ENCODE measurements at regions not wholly inside any gene's neighbourhood (a gene's known extent, or its start where the extent isn't known, plus 50 kb on each side); places are given as distances from the start of the nearest gene placed in this dataset.

DNA sequence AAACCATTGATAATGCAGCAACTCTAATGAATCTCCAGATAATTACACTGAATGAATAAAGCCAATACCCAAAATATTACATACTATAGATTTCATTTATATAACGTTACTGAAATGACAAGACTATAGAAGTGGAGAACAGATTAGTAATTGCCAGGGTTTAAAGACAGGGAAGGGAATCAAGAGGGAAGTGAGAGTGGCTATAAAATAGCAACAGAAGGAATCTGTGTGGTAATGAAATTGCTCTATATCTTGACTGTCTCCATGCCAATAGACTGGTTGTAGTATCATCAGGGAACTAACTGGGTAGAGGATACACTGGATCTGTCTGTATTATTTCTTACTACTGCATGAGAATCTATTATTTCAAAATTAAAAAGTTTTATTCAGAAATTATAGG lies 396.5 kb upstream of the RPS23 start:
- intact Hi-C loops (cut with DNase I; ENCODE audit: low total_unique reads) (no loop called here), in situ Hi-C loops (cut with MboI; ENCODE audit: low pct_ligation_motif_present in 1 of 4, low pct_unique_long_range_greater_than_20kb in 1 of 4, low sequenced_read_pairs in 3 of 4) (no loop called here)
- Histone ChIP-seq H3K27ac (no peak overlapping the region), H3K36me3 (no peaks in the 10 kb centered on the region), H3K4me3 (no peak overlapping the region), H3K9me3 (no peaks in the 10 kb centered on the region), H3K27me3 (no peaks in the 10 kb centered on the region), H3K4me1 (no peaks in the 10 kb centered on the region)
- WGBS, 2 donors (ENCODE audit: low coverage in 1 of 2), result 86 to 91% methylated on average over 1 of the region's 1 CpG
- DNase-seq, result no peak
- TF ChIP-seq EP300 (IDR thresholded peaks at IDR 0.05; ENCODE audit: low read depth), result no peak
- no peak for TF ChIP-seq POLR2A (IDR thresholded peaks at IDR 0.05)
- TF ChIP-seq, protein P1, sequence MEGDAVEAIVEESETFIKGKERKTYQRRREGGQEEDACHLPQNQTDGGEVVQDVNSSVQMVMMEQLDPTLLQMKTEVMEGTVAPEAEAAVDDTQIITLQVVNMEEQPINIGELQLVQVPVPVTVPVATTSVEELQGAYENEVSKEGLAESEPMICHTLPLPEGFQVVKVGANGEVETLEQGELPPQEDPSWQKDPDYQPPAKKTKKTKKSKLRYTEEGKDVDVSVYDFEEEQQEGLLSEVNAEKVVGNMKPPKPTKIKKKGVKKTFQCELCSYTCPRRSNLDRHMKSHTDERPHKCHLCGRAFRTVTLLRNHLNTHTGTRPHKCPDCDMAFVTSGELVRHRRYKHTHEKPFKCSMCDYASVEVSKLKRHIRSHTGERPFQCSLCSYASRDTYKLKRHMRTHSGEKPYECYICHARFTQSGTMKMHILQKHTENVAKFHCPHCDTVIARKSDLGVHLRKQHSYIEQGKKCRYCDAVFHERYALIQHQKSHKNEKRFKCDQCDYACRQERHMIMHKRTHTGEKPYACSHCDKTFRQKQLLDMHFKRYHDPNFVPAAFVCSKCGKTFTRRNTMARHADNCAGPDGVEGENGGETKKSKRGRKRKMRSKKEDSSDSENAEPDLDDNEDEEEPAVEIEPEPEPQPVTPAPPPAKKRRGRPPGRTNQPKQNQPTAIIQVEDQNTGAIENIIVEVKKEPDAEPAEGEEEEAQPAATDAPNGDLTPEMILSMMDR (IDR thresholded peaks at IDR 0.05), result no peak
- no peak for TF ChIP-seq POLR2AphosphoS5 (IDR thresholded peaks at IDR 0.05)

- DNase-seq, result no peak
- no peaks in the 10 kb centered on the region for H3K4me1 ChIP-seq
- no peaks in the 10 kb centered on the region for H3K9me3 ChIP-seq
- H3K27ac ChIP-seq, result no peak overlapping the region
- H3K4me3 ChIP-seq, result no peak overlapping the region
- intact Hi-C loops (cut with DNase I; ENCODE audit: low total_unique reads), result no loop called here
- no peaks in the 10 kb centered on the region for H3K36me3 ChIP-seq
- in situ Hi-C loops (cut with MboI; ENCODE audit: low pct_ligation_motif_present in 1 of 4, low pct_unique_long_range_greater_than_20kb in 1 of 4, low sequenced_read_pairs in 3 of 4), result no loop called here
- TF ChIP-seq POLR2A (IDR thresholded peaks at IDR 0.05) (no peak), POLR2AphosphoS5 (IDR thresholded peaks at IDR 0.05) (no peak), EP300 (IDR thresholded peaks at IDR 0.05; ENCODE audit: low read depth) (no peak)
- TF ChIP-seq, protein P1 (IDR thresholded peaks at IDR 0.05), result no peak
- no peaks in the 10 kb centered on the region for H3K27me3 ChIP-seq
- WGBS, 2 donors (ENCODE audit: low coverage in 1 of 2), result 54 to 60% methylated on average over 1 to 6 of the region's 6 CpGs
Observed at GRCh38 chr5:82673057-82673809, 395.1 kb upstream of the RPS23 start.

GRCh38 chr5:82670692-82671091 lies 392.5 kb upstream of the RPS23 start:
- WGBS, 2 donors (ENCODE audit: low coverage in 1 of 2), result 79 to 90% methylated on average over 3 of the region's 3 CpGs
- Histone ChIP-seq H3K27me3 (no peaks in the 10 kb centered on the region), H3K36me3 (no peaks in the 10 kb centered on the region), H3K9me3 (no peaks in the 10 kb centered on the region), H3K4me3 (no peak overlapping the region), H3K4me1 (no peaks in the 10 kb centered on the region), H3K27ac (no peak overlapping the region)
- in situ Hi-C loops (cut with MboI; ENCODE audit: low pct_ligation_motif_present in 1 of 4, low pct_unique_long_range_greater_than_20kb in 1 of 4, low sequenced_read_pairs in 3 of 4), result no loop called here
- DNase-seq, result no peak
- no peak for TF ChIP-seq POLR2A (IDR thresholded peaks at IDR 0.05)
- TF ChIP-seq EP300 (IDR thresholded peaks at IDR 0.05; ENCODE audit: low read depth), result no peak
- TF ChIP-seq, protein P1 (IDR thresholded peaks at IDR 0.05), result no peak
- TF ChIP-seq POLR2AphosphoS5 (IDR thresholded peaks at IDR 0.05), result no peak
- intact Hi-C loops (cut with DNase I; ENCODE audit: low total_unique reads), result no loop called here

GRCh38 chr5:82669720-82670119 lies 391.6 kb upstream of the RPS23 start:
- no peak for DNase-seq
- in situ Hi-C loops (cut with MboI; ENCODE audit: low pct_ligation_motif_present in 1 of 4, low pct_unique_long_range_greater_than_20kb in 1 of 4, low sequenced_read_pairs in 3 of 4) (no loop called here), intact Hi-C loops (cut with DNase I; ENCODE audit: low total_unique reads) (no loop called here)
- Histone ChIP-seq H3K27me3 (no peaks in the 10 kb centered on the region), H3K36me3 (no peaks in the 10 kb centered on the region), H3K9me3 (no peaks in the 10 kb centered on the region), H3K4me3 (no peak overlapping the region), H3K4me1 (no peaks in the 10 kb centered on the region), H3K27ac (no peak overlapping the region)
- 97 to 100% methylated on average over 1 of the region's 1 CpG for whole genome bisulfite sequencing, 2 donors (ENCODE audit: low coverage in 1 of 2)
- no peak for TF ChIP-seq POLR2A (IDR thresholded peaks at IDR 0.05)
- TF ChIP-seq, protein P1 (IDR thresholded peaks at IDR 0.05), result no peak
- TF ChIP-seq EP300 (IDR thresholded peaks at IDR 0.05; ENCODE audit: low read depth), result no peak
- no peak for TF ChIP-seq POLR2AphosphoS5 (IDR thresholded peaks at IDR 0.05)

Measured in transverse colon (tissue), 4 donors.